ENCODE measurements at regions not wholly inside any gene's neighbourhood (a gene's known extent, or its start where the extent isn't known, plus 50 kb on each side); places are given as distances from the start of the nearest gene placed in this dataset.

DNA sequence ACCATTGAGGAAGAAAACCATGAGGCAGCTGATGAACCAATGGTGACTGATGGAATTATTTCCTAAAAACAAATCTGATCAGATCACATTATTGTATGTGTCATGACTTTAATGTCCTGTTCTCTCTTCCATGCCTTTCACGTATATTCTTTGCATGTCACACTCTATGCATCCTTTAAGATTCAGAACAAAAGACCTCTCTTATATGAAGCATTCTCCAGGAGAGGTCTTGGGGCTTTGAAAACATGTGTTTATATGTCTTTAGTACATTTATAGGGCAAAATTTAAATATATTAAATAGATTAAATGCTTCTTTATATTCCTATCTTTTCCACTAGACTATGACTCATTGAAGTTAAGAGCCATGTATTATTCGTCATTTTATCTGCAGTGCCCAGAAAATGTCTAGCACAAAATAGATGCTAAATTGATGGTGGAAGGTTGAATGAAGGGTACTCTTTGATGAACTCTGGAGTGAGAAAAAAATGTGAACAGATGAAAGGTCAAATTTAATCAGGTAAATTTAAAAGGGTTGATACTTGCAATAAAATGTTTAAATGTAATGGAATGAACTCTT is 196.3 kb downstream of the PSAT1 start:
- Histone ChIP-seq H3K4me2 (ENCODE audit: unreplicated experiment) (no peak overlapping the region), H3K9me2 (ENCODE audit: insufficient read depth) (no peaks in the 10 kb centered on the region), H3F3A (ENCODE audit: insufficient read depth) (no peaks in the 10 kb centered on the region), H4K20me1 (ENCODE audit: insufficient read depth) (no peaks in the 10 kb centered on the region), H3K4me3 (no peak overlapping the region), H3K36me3 (ENCODE audit: low read depth) (no peaks in the 10 kb centered on the region), H2AFZ (no peak overlapping the region), H3K27ac (no peak overlapping the region), H3K9ac (no peak overlapping the region), H3K79me2 (ENCODE audit: insufficient read depth) (no peaks in the 10 kb centered on the region), H3K4me1 (ENCODE audit: insufficient read depth) (no peaks in the 10 kb centered on the region), H3K9me3 (ENCODE audit: low read depth) (no peaks in the 10 kb centered on the region), H3K27me3 (replicated peaks; ENCODE audit: insufficient read depth) (0 out of 2 replicates have a peak, but pooled peaks cover 8% of the 10 kb centered on the region)
- 68 to 79% methylated on average over 2 of the region's 2 CpGs for WGBS, 2 experiments (ENCODE audit: low coverage in 1 of 2, low lambda C conversion rate in 2 of 2, missing lambda C conversion rate in 2 of 2)
- DNase-seq, result no peak
- TF ChIP-seq EZH2 (IDR thresholded peaks at IDR 0.05; ENCODE audit: insufficient read depth, poor library complexity, severe bottlenecking), result no peak
- TF ChIP-seq EZH2phosphoT487 (IDR thresholded peaks at IDR 0.05; ENCODE audit: insufficient read depth, low read depth), result no peak
- in situ Hi-C loops (cut with MboI), result no loop called here

DNA sequence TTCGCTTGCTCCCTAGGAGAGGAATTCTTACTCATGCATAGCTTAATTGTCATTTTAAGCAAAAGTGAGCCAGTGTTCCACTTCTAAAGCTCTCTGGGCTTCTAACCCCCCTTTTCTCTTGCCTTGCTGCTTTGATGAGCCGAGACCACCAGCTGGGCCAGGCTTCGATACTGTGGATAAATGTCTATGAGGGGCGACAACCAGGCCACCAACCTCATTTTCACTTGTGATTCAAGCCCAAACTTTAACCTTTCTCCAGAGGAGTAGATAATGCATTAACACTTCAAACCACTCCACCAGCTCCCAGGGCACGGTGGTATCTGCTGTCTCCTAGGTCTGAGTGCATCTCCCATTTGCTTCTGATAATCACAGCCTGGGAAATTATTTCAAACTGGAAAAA is 205.6 kb downstream of the PSAT1 start:
- DNase-seq, result no peak
- no peak for TF ChIP-seq EZH2phosphoT487 (IDR thresholded peaks at IDR 0.05; ENCODE audit: insufficient read depth, low read depth)
- TF ChIP-seq EZH2 (IDR thresholded peaks at IDR 0.05; ENCODE audit: insufficient read depth, poor library complexity, severe bottlenecking), result no peak
- H3K9me3 ChIP-seq (ENCODE audit: low read depth), result no peaks in the 10 kb centered on the region
- WGBS, 2 experiments (ENCODE audit: low coverage in 1 of 2, low lambda C conversion rate in 2 of 2, missing lambda C conversion rate in 2 of 2), result 26% methylated on average over 5 of the region's 5 CpGs
- no peaks in the 10 kb centered on the region for H3K4me1 ChIP-seq (ENCODE audit: insufficient read depth)
- H3K4me2 ChIP-seq (ENCODE audit: unreplicated experiment), result no peak overlapping the region
- H3K79me2 ChIP-seq (ENCODE audit: insufficient read depth), result no peaks in the 10 kb centered on the region
- no peaks in the 10 kb centered on the region for H3F3A ChIP-seq (ENCODE audit: insufficient read depth)
- no peaks in the 10 kb centered on the region for H4K20me1 ChIP-seq (ENCODE audit: insufficient read depth)
- no peaks in the 10 kb centered on the region for H3K9me2 ChIP-seq (ENCODE audit: insufficient read depth)
- H3K4me3 ChIP-seq, result no peak overlapping the region
- H3K9ac ChIP-seq, result no peak overlapping the region
- H3K27ac ChIP-seq, result no peak overlapping the region
- in situ Hi-C loops (cut with MboI), result loop anchor here (25.0 kb wide), 1 partner anchor 90 kb away; no protein-coding TSS in a partner anchor
- peaks cover 3% of the 10 kb centered on the region; the same call in 1 of the 2 replicates for H3K27me3 ChIP-seq (replicated peaks; ENCODE audit: insufficient read depth)
- H2AFZ ChIP-seq, result no peak overlapping the region
- H3K36me3 ChIP-seq (ENCODE audit: low read depth), result no peaks in the 10 kb centered on the region

DNA sequence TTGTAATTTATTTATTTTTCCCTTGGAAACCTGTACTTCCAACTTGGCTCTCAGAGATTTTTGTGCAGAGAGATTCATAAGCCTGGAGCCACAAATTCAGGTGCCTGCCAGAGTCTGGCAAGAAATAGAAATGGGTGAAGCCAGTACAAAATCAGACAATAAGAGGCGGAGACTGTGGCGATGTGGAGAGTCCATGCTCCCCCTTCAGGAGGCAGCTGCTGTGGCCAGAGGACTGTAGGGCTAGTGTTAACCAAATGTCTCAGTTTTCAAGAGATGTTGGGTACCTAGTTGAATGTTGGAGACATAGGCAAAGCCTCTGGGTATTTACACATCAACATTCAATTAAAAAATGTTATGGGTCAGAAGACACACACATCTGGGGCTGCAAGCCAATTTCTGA is 208.6 kb downstream of the PSAT1 start:
- Histone ChIP-seq H3K9me3 (ENCODE audit: low read depth) (no peaks in the 10 kb centered on the region), H3K27me3 (replicated peaks; ENCODE audit: insufficient read depth) (peaks cover 3% of the 10 kb centered on the region; the same call in 1 of the 2 replicates), H3K9ac (no peak overlapping the region), H3K79me2 (ENCODE audit: insufficient read depth) (no peaks in the 10 kb centered on the region), H2AFZ (no peak overlapping the region), H4K20me1 (ENCODE audit: insufficient read depth) (no peaks in the 10 kb centered on the region), H3K4me1 (ENCODE audit: insufficient read depth) (no peaks in the 10 kb centered on the region), H3K4me2 (ENCODE audit: unreplicated experiment) (no peak overlapping the region), H3K9me2 (ENCODE audit: insufficient read depth) (no peaks in the 10 kb centered on the region), H3K36me3 (ENCODE audit: low read depth) (no peaks in the 10 kb centered on the region), H3K27ac (no peak overlapping the region), H3K4me3 (no peak overlapping the region), H3F3A (ENCODE audit: insufficient read depth) (no peaks in the 10 kb centered on the region)
- WGBS, 2 experiments (ENCODE audit: low coverage in 1 of 2, low lambda C conversion rate in 2 of 2, missing lambda C conversion rate in 2 of 2), result 48 to 62% methylated on average over 2 of the region's 2 CpGs
- in situ Hi-C loops (cut with MboI), result loop anchor here (25.0 kb wide), 1 partner anchor 93 kb away; no protein-coding TSS in a partner anchor
- no peak for DNase-seq
- TF ChIP-seq EZH2 (IDR thresholded peaks at IDR 0.05; ENCODE audit: insufficient read depth, poor library complexity, severe bottlenecking) (no peak), EZH2phosphoT487 (IDR thresholded peaks at IDR 0.05; ENCODE audit: insufficient read depth, low read depth) (no peak)

DNA sequence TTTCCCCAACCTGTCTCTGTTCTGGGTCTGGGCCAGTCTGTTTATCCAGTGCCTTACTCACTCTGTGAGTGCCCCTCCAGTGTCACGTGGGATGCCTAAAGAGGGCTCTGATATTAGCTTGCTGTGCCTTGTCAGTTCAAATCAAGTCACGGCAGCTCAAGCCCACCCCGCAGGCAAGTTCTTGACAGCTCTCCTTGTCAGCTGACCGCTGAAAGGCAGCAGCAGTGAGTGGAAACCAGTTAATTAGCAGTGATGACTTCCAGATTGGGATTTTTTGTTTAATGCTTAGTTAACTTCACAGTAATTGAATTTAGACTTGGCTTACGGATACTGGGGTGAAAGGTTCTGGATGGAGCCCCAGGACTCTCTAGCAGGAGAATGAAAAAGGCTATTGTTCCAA is 210.1 kb downstream of the PSAT1 start:
- H4K20me1 ChIP-seq (ENCODE audit: insufficient read depth), result no peaks in the 10 kb centered on the region
- no peak overlapping the region for H3K27ac ChIP-seq
- H3F3A ChIP-seq (ENCODE audit: insufficient read depth), result no peaks in the 10 kb centered on the region
- H3K9ac ChIP-seq, result no peak overlapping the region
- H3K4me1 ChIP-seq (ENCODE audit: insufficient read depth), result no peaks in the 10 kb centered on the region
- H3K4me2 ChIP-seq (ENCODE audit: unreplicated experiment), result no peak overlapping the region
- WGBS, 2 experiments (ENCODE audit: low coverage in 1 of 2, low lambda C conversion rate in 2 of 2, missing lambda C conversion rate in 2 of 2), result 13% methylated on average over 5 of the region's 5 CpGs
- peaks cover 3% of the 10 kb centered on the region; the same call in 1 of the 2 replicates for H3K27me3 ChIP-seq (replicated peaks; ENCODE audit: insufficient read depth)
- in situ Hi-C loops (cut with MboI), result loop anchor here (25.0 kb wide), 1 partner anchor 95 kb away; no protein-coding TSS in a partner anchor
- no peak overlapping the region for H2AFZ ChIP-seq
- H3K9me3 ChIP-seq (ENCODE audit: low read depth), result no peaks in the 10 kb centered on the region
- no peaks in the 10 kb centered on the region for H3K79me2 ChIP-seq (ENCODE audit: insufficient read depth)
- no peaks in the 10 kb centered on the region for H3K36me3 ChIP-seq (ENCODE audit: low read depth)
- TF ChIP-seq EZH2phosphoT487 (IDR thresholded peaks at IDR 0.05; ENCODE audit: insufficient read depth, low read depth), result no peak
- no peak for TF ChIP-seq EZH2 (IDR thresholded peaks at IDR 0.05; ENCODE audit: insufficient read depth, poor library complexity, severe bottlenecking)
- no peaks in the 10 kb centered on the region for H3K9me2 ChIP-seq (ENCODE audit: insufficient read depth)
- no peak for DNase-seq
- no peak overlapping the region for H3K4me3 ChIP-seq

Measured in GM23248 (cell line).